CD14-positive monocyte (primary cell): ENCODE measurements at regions not wholly inside any gene's neighbourhood (a gene's known extent, or its start where the extent isn't known, plus 50 kb on each side); places are given as distances from the start of the nearest gene placed in this dataset.

Experiments used
- DNase-seq, 3 donors: peaks; one replicate each; pipeline ENCODE4 v3.0.0-alpha.2; 2011 to 2022
- H2AFZ ChIP-seq: 2 replicates; pipeline ENCODE4 v1.6.0; 2012; ENCODE audit warnings: mild to moderate bottlenecking, low read depth, low read length, inconsistent platforms; ENCODE audit not compliant: insufficient read depth, poor library complexity, severe bottlenecking
- H3K27ac ChIP-seq, 2 donors: 1 replicate in 1 of 2; 2 replicates in 1 of 2; pipeline ENCODE4 v1.5.1; 2012 to 2013; ENCODE audit warnings: low read length in 2 of 2, control low read depth in 1 of 2, inconsistent platforms in 1 of 2, low read depth in 1 of 2, mild to moderate bottlenecking in 1 of 2
- H3K27me3 ChIP-seq, 2 donors: one replicate each; pipeline versions ENCODE4 v1.6.0 to v1.6.1; 2011 to 2013; ENCODE audit warnings: low read length in 2 of 2; ENCODE audit not compliant: control insufficient read depth in 2 of 2, insufficient read depth in 2 of 2
- H3K36me3 ChIP-seq, 2 donors: replicated peaks in 1 of 2; 1 replicate in 1 of 2; 2 replicates in 1 of 2; pipeline versions ENCODE4 v1.5.1 to v1.6.1; 2012 to 2013; ENCODE audit warnings: low read length in 2 of 2, control low read depth in 1 of 2, inconsistent platforms in 1 of 2, mild to moderate bottlenecking in 1 of 2; ENCODE audit not compliant: insufficient read depth in 2 of 2, control insufficient read depth in 1 of 2
- H3K4me1 ChIP-seq, 2 donors: 1 replicate in 1 of 2; 2 replicates in 1 of 2; pipeline versions ENCODE4 v1.5.1 to v1.6.1; 2012 to 2013; ENCODE audit warnings: low read length in 2 of 2, control low read depth in 1 of 2, inconsistent platforms in 1 of 2, mild to moderate bottlenecking in 1 of 2, moderate library complexity in 1 of 2; ENCODE audit not compliant: insufficient read depth in 2 of 2, control insufficient read depth in 1 of 2
- H3K4me2 ChIP-seq: replicated peaks from 2 replicates; pipeline ENCODE3; 2012; ENCODE audit warnings: low read length, moderate library complexity, mild to moderate bottlenecking; ENCODE audit not compliant: poor library complexity, severe bottlenecking; ENCODE audit errors: extremely low read depth
- H3K4me3 ChIP-seq, 3 experiments: fragments of 200-600 bp in 1 of 3; sonication (generic) in 1 of 3; replicated peaks in 1 of 3; 1 replicate in 2 of 3; 2 replicates in 1 of 3; pipeline ENCODE4 v1.5.1; 2011 to 2013; ENCODE audit warnings: low read length in 3 of 3, mild to moderate bottlenecking in 3 of 3, control low read depth in 2 of 3, low read depth in 2 of 3, inconsistent platforms in 1 of 3, moderate library complexity in 1 of 3
- H3K79me2 ChIP-seq: 2 replicates; pipeline ENCODE4 v1.6.0; 2012; ENCODE audit warnings: mild to moderate bottlenecking, control low read depth, inconsistent platforms, low read length, moderate library complexity; ENCODE audit not compliant: insufficient read depth
- H3K9ac ChIP-seq: 2 replicates; pipeline ENCODE4 v1.6.0; 2017; ENCODE audit warnings: low read length, mild to moderate bottlenecking; ENCODE audit not compliant: insufficient read depth, poor library complexity, severe bottlenecking
- H3K9me3 ChIP-seq, 2 donors: replicated peaks in 1 of 2; 1 replicate in 1 of 2; 2 replicates in 1 of 2; pipeline versions ENCODE4 v1.5.1 to v1.6.1; 2012 to 2013; ENCODE audit warnings: low read length in 2 of 2, control low read depth in 1 of 2; ENCODE audit not compliant: control insufficient read depth in 1 of 2, insufficient read depth in 1 of 2
- H4K20me1 ChIP-seq: 2 replicates; pipeline ENCODE4 v1.6.0; 2012; ENCODE audit warnings: mild to moderate bottlenecking, low read length, control low read depth, moderate library complexity; ENCODE audit not compliant: insufficient read depth
- H3K27ac Mint-ChIP-seq, 7 donors: one replicate each; pipeline ENCODE4 v1.8.0; 2020; ENCODE audit warnings: mild to moderate bottlenecking in 7 of 7, mixed read lengths in 7 of 7, moderate library complexity in 6 of 7, inconsistent platforms in 2 of 7
- H3K27me3 Mint-ChIP-seq, 3 donors: one replicate each; pipeline ENCODE4 v1.8.0; 2021 to 2022; ENCODE audit warnings: low read depth in 3 of 3, mild to moderate bottlenecking in 3 of 3, mixed read lengths in 3 of 3, moderate library complexity in 3 of 3, inconsistent platforms in 1 of 3
- H3K36me3 Mint-ChIP-seq, 2 donors: one replicate each; pipeline ENCODE4 v1.8.0; 2020; ENCODE audit warnings: mixed read lengths in 2 of 2, inconsistent platforms in 1 of 2, mild to moderate bottlenecking in 1 of 2
- H3K4me1 Mint-ChIP-seq: one replicate; pipeline ENCODE4 v1.8.0; 2020; ENCODE audit warnings: mild to moderate bottlenecking, mixed read lengths
- H3K4me3 Mint-ChIP-seq, 2 donors: one replicate each; pipeline ENCODE4 v1.8.0; 2020; ENCODE audit warnings: mild to moderate bottlenecking in 2 of 2, mixed read lengths in 2 of 2, moderate library complexity in 1 of 2
- H3K9me3 Mint-ChIP-seq, 7 donors: one replicate each; pipeline ENCODE4 v1.8.0; 2020 to 2022; ENCODE audit warnings: mixed read lengths in 7 of 7, mild to moderate bottlenecking in 6 of 7, moderate library complexity in 6 of 7, inconsistent platforms in 2 of 7
- CTCF ChIP-seq: fragments of 200-600 bp; IDR thresholded peaks from one replicate; pipeline ENCODE4 v1.8.0; 2022; ENCODE audit warnings: antibody characterized with exemption, mild to moderate bottlenecking
- WGBS: methylation state at CpG from one replicate; pipeline ENCODE4 v1.1.5; 2013; ENCODE audit warnings: missing lambda C conversion rate; ENCODE audit not compliant: insufficient coverage; 5-methylcytosine and 5-hydroxymethylcytosine counted together
- intact Hi-C, 2 donors: fragments of 100-400 bp; cut with micrococcal nuclease; formaldehyde crosslinking; loops; one replicate each; pipeline versions ENCODE4 v1.15.0 to v1.15.1; 2023

DNA sequence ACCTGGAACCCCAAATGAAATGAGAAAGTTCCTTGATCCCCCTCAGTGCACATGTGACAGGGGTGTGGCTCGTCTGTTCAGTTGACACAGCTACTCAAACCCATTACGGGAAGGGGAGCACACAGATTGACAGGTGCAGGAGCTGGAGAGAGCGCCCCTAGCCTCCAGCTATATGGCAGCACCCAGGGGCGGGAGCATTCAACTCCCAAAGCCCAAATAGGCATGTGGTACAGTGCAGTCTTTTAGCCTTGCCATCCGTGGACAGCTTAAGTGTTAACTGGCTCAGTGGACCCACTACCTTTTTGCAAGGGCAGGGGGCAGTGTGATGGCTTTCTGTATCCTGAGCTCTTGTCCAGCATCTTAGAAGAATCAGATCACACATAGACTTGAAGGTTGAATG is 1374.2 kb upstream of the ALCAM start:
- Mint-ChIP-seq H3K27ac (no peak overlapping the region), H3K4me3 (no peak overlapping the region), H3K4me1 (no peaks in the 10 kb centered on the region), H3K27me3 (no peaks in the 10 kb centered on the region), H3K36me3 (no peaks in the 10 kb centered on the region), H3K9me3 (peaks cover 0 to 7% (median 0%) of the 10 kb centered on the region in 7 donors)
- 70% methylated on average over 3 of the region's 5 CpGs for WGBS
- H3K27ac ChIP-seq: no peak overlapping the region
- no peaks in the 10 kb centered on the region for H3K4me1 ChIP-seq
- no peak for DNase-seq
- no peaks in the 10 kb centered on the region for H3K27me3 ChIP-seq
- H2AFZ ChIP-seq: no peak overlapping the region
- no peaks in the 10 kb centered on the region for H4K20me1 ChIP-seq
- no peak overlapping the region for H3K4me2 ChIP-seq
- intact Hi-C loops: no loop called here
- H3K36me3 ChIP-seq: no peaks in the 10 kb centered on the region
- H3K4me3 ChIP-seq: no peak overlapping the region
- H3K9ac ChIP-seq: no peak overlapping the region
- TF ChIP-seq CTCF: no peak
- H3K9me3 ChIP-seq: peaks cover 0 to 11% of the 10 kb centered on the region in 2 donors
- H3K79me2 ChIP-seq: no peaks in the 10 kb centered on the region

GRCh38 chr3:104004956-104005355 is 1361.8 kb upstream of the ALCAM start:
- Mint-ChIP-seq H3K27ac (no peak overlapping the region), H3K9me3 (peaks cover 0 to 1% (median 0%) of the 10 kb centered on the region in 7 donors), H3K36me3 (no peaks in the 10 kb centered on the region), H3K27me3 (no peaks in the 10 kb centered on the region), H3K4me1 (no peaks in the 10 kb centered on the region), H3K4me3 (no peak overlapping the region)
- Histone ChIP-seq H3K36me3 (no peaks in the 10 kb centered on the region), H3K9me3 (no peaks in the 10 kb centered on the region), H3K27ac (no peak overlapping the region), H3K79me2 (no peaks in the 10 kb centered on the region), H4K20me1 (no peaks in the 10 kb centered on the region), H3K9ac (no peak overlapping the region), H3K4me2 (no peak overlapping the region), H3K4me1 (no peaks in the 10 kb centered on the region), H3K27me3 (no peaks in the 10 kb centered on the region), H3K4me3 (no peak overlapping the region), H2AFZ (no peak overlapping the region)
- 100% methylated on average over 1 of the region's 1 CpG for WGBS
- intact Hi-C loops: no loop called here
- DNase-seq: no peak
- no peak for TF ChIP-seq CTCF
